ENCODE measurements at regions not wholly inside any gene's neighbourhood (a gene's known extent, or its start where the extent isn't known, plus 50 kb on each side); places are given as distances from the start of the nearest gene placed in this dataset.

DNA sequence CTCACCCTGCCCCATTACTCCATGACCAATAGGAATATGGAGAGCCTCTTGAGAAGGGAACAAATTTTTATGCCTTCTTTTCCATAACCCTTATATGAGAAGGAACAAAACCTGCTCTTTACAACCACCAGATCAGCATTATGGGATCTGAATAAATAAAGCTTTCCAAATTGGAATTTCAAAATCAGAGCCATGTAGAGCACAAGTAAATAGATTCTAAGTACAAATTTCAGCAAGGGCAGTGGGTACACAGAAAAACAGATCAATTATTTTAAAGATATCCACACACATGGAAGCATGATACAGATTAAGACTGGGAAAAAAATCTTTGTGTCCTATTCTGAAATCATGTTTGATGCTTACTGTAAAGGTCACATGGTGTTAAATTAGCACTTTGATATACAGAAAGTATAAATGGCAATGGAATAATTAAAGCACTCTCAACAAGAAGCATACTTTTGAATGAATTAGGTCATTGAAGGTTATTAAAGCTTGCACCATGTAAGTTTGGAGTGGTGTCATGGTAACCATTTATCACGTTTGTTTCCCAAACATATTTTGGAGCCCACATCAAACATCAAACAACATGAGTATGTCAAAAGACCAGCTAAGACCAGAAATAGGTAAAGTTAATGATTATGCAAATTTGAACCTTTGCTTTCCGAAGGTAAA, 75.9 kb upstream of the AVPR1A start:
- no peaks in the 10 kb centered on the region for H3K27me3 ChIP-seq (ENCODE audit: control insufficient read depth in 2 of 2, insufficient read depth in 2 of 2, low read length in 2 of 2)
- H3K4me1 ChIP-seq (ENCODE audit: control insufficient read depth, extremely low read depth, insufficient read depth, low read length) = no peaks in the 10 kb centered on the region
- H3K9ac ChIP-seq (replicated peaks; ENCODE audit: extremely low read depth, insufficient read depth, low read length) = no peak overlapping the region
- intact Hi-C loops (cut with micrococcal nuclease) = no loop called here
- no peaks in the 10 kb centered on the region for H3K79me2 ChIP-seq (ENCODE audit: control insufficient read depth, insufficient read depth, low read length)
- TF ChIP-seq JUN (IDR thresholded peaks at IDR 0.05; ENCODE audit: borderline replicate concordance, insufficient read depth, insufficient read length, low read depth) = no peak
- TF ChIP-seq, protein P1, sequence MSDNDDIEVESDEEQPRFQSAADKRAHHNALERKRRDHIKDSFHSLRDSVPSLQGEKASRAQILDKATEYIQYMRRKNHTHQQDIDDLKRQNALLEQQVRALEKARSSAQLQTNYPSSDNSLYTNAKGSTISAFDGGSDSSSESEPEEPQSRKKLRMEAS (IDR thresholded peaks at IDR 0.05; ENCODE audit: insufficient read depth, insufficient read length) = no peak
- TF ChIP-seq, protein P2, sequence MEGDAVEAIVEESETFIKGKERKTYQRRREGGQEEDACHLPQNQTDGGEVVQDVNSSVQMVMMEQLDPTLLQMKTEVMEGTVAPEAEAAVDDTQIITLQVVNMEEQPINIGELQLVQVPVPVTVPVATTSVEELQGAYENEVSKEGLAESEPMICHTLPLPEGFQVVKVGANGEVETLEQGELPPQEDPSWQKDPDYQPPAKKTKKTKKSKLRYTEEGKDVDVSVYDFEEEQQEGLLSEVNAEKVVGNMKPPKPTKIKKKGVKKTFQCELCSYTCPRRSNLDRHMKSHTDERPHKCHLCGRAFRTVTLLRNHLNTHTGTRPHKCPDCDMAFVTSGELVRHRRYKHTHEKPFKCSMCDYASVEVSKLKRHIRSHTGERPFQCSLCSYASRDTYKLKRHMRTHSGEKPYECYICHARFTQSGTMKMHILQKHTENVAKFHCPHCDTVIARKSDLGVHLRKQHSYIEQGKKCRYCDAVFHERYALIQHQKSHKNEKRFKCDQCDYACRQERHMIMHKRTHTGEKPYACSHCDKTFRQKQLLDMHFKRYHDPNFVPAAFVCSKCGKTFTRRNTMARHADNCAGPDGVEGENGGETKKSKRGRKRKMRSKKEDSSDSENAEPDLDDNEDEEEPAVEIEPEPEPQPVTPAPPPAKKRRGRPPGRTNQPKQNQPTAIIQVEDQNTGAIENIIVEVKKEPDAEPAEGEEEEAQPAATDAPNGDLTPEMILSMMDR (IDR thresholded peaks at IDR 0.05; ENCODE audit: extremely low read depth in 1 of 2, insufficient read depth in 1 of 2, low read depth in 1 of 2, low read length in 2 of 2) = no peak
- no peak for TF ChIP-seq EZH2 (IDR thresholded peaks at IDR 0.05; ENCODE audit: borderline replicate concordance, low read depth, low read length, severe bottlenecking)
- TF ChIP-seq POLR2AphosphoS5 (IDR thresholded peaks at IDR 0.05; ENCODE audit: insufficient read depth, low read depth, low read length) = no peak
- TF ChIP-seq GATA2 (IDR thresholded peaks at IDR 0.05; ENCODE audit: insufficient read depth, insufficient read length, low read depth, low read length) = no peak
- no peak for TF ChIP-seq FOS (IDR thresholded peaks at IDR 0.05; ENCODE audit: borderline replicate concordance, insufficient read depth, low read length)
- TF ChIP-seq MYC (IDR thresholded peaks at IDR 0.05; ENCODE audit: low read depth, low read length) = no peak
- no peak for TF ChIP-seq POLR2A (IDR thresholded peaks at IDR 0.05; ENCODE audit: low read depth, low read length)
- FAIRE-seq = no peak
- H3K4me3 ChIP-seq (replicated peaks in 1 of 3; ENCODE audit: insufficient read depth in 1 of 3, low read depth in 1 of 3, low read length in 3 of 3) = no peak overlapping the region
- CTCF ChIA-PET = no interaction called here
- H3K27ac ChIP-seq (ENCODE audit: insufficient read depth, low read depth, low read length) = no peak overlapping the region
- dilution Hi-C loops (cut with MboI; ENCODE audit: extremely low pct_ligation_motif_present, low sequenced_read_pairs) = no loop called here
- no peak for DNase-seq (ENCODE audit: low read depth, low spot score)
- no peaks in the 10 kb centered on the region for H3K36me3 ChIP-seq (ENCODE audit: control insufficient read depth in 2 of 2, extremely low read depth in 1 of 2, insufficient read depth in 2 of 2, low read length in 2 of 2)
- no peaks in the 10 kb centered on the region for H3K9me3 ChIP-seq (replicated peaks; ENCODE audit: control insufficient read depth, insufficient read depth, low read length)
- no peak overlapping the region for H2AFZ ChIP-seq (ENCODE audit: low read depth, low read length)
- BruUV-seq (replicated peaks) = no TSS peak
- no peak overlapping the region for H3K4me2 ChIP-seq (ENCODE audit: insufficient read depth, low read length)
- no peaks in the 10 kb centered on the region for H3K9me1 ChIP-seq (replicated peaks; ENCODE audit: control insufficient read depth, extremely low read depth, insufficient read depth, low read length)
- POLR2A ChIA-PET = no interaction called here
- H4K20me1 ChIP-seq (replicated peaks; ENCODE audit: control insufficient read depth, extremely low read depth, insufficient read depth, low read length) = no peaks in the 10 kb centered on the region

Measured in endothelial cell of umbilical vein (primary cell).